ENCODE measurements at regions not wholly inside any gene's neighbourhood (a gene's known extent, or its start where the extent isn't known, plus 50 kb on each side); places are given as distances from the start of the nearest gene placed in this dataset.

DNA sequence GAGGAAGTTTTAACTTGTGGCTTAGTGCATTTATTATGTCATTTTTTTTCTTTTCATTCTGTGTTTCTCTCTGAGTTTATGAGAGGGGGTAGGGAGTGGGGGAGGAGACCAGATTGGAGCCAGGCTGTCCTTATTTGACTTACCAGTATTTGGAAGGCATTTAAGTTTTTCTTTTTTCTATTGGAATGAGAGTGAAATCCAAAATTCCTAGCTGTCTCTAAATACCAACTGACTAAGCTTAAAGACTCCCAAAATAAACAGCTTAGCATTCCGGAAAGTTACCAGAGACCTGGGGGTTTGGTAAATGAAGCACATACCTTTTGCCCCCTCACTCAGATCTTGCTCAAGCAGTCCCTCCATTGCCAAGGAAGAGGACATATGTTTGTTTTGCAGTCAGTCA is 581.9 kb upstream of the BRINP1 start:
- H4K20me1 ChIP-seq (ENCODE audit: insufficient read depth, low read length), result no peaks in the 10 kb centered on the region
- no peaks in the 10 kb centered on the region for H3K9me2 ChIP-seq (ENCODE audit: low read depth, low read length)
- H2AFZ ChIP-seq (ENCODE audit: low read length), result no peak overlapping the region
- no peaks in the 10 kb centered on the region for H3K79me2 ChIP-seq (ENCODE audit: insufficient read depth, low read length)
- no peaks in the 10 kb centered on the region for H3K36me3 ChIP-seq (ENCODE audit: insufficient read depth, low read length)
- H3K4me3 ChIP-seq (ENCODE audit: low read depth, low read length, poor library complexity, severe bottlenecking), result no peak overlapping the region
- H3K27ac ChIP-seq (ENCODE audit: low read depth, low read length, poor library complexity, severe bottlenecking), result no peak overlapping the region
- H3K4me2 ChIP-seq (ENCODE audit: low read length), result no peak overlapping the region
- H3K9ac ChIP-seq (ENCODE audit: low read length), result no peak overlapping the region
- TF ChIP-seq, protein P1, sequence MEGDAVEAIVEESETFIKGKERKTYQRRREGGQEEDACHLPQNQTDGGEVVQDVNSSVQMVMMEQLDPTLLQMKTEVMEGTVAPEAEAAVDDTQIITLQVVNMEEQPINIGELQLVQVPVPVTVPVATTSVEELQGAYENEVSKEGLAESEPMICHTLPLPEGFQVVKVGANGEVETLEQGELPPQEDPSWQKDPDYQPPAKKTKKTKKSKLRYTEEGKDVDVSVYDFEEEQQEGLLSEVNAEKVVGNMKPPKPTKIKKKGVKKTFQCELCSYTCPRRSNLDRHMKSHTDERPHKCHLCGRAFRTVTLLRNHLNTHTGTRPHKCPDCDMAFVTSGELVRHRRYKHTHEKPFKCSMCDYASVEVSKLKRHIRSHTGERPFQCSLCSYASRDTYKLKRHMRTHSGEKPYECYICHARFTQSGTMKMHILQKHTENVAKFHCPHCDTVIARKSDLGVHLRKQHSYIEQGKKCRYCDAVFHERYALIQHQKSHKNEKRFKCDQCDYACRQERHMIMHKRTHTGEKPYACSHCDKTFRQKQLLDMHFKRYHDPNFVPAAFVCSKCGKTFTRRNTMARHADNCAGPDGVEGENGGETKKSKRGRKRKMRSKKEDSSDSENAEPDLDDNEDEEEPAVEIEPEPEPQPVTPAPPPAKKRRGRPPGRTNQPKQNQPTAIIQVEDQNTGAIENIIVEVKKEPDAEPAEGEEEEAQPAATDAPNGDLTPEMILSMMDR (IDR thresholded peaks at IDR 0.05; ENCODE audit: low read length), result no peak
- TF ChIP-seq EZH2 (IDR thresholded peaks at IDR 0.05; ENCODE audit: borderline replicate concordance, low read length), result no peak
- H3K9me3 ChIP-seq (ENCODE audit: low read length), result no peaks in the 10 kb centered on the region
- no peaks in the 10 kb centered on the region for H3K27me3 ChIP-seq (ENCODE audit: insufficient read depth, low read length)
- no peaks in the 10 kb centered on the region for H3K4me1 ChIP-seq (ENCODE audit: insufficient read depth, low read length, severe bottlenecking)
- H3F3A ChIP-seq (ENCODE audit: insufficient read depth, low read length), result no peaks in the 10 kb centered on the region

DNA sequence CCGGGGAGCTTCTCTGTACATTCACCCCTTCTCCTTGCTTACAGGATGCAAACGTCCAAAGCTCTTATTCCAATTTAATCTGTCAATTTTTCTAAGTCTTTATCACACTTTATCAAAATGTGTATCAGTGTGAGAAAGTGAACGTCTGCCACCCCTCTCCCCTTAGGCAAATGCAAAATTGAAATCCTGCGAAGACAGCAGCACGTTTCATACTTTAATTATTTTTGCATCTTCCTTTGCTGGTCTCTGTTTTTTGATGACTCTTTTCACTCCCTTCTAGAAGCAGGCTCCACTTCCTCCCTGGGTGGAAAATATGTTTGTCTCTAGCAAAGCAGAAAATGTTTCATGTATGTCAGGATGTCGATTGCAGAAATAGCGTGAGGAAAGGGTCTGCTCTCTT is 576.5 kb upstream of the BRINP1 start:
- Histone ChIP-seq H3K27ac (ENCODE audit: low read depth, low read length, poor library complexity, severe bottlenecking) (no peak overlapping the region), H3K9ac (ENCODE audit: low read length) (no peak overlapping the region), H3F3A (ENCODE audit: insufficient read depth, low read length) (no peaks in the 10 kb centered on the region), H3K4me2 (ENCODE audit: low read length) (no peak overlapping the region), H2AFZ (ENCODE audit: low read length) (no peak overlapping the region), H4K20me1 (ENCODE audit: insufficient read depth, low read length) (no peaks in the 10 kb centered on the region), H3K27me3 (ENCODE audit: insufficient read depth, low read length) (no peaks in the 10 kb centered on the region), H3K36me3 (ENCODE audit: insufficient read depth, low read length) (no peaks in the 10 kb centered on the region), H3K79me2 (ENCODE audit: insufficient read depth, low read length) (no peaks in the 10 kb centered on the region), H3K9me3 (ENCODE audit: low read length) (no peaks in the 10 kb centered on the region), H3K9me2 (ENCODE audit: low read depth, low read length) (no peaks in the 10 kb centered on the region), H3K4me1 (ENCODE audit: insufficient read depth, low read length, severe bottlenecking) (no peaks in the 10 kb centered on the region), H3K4me3 (ENCODE audit: low read depth, low read length, poor library complexity, severe bottlenecking) (no peak overlapping the region)
- TF ChIP-seq, protein P1 (IDR thresholded peaks at IDR 0.05; ENCODE audit: low read length), result no peak
- TF ChIP-seq EZH2 (IDR thresholded peaks at IDR 0.05; ENCODE audit: borderline replicate concordance, low read length), result no peak

DNA sequence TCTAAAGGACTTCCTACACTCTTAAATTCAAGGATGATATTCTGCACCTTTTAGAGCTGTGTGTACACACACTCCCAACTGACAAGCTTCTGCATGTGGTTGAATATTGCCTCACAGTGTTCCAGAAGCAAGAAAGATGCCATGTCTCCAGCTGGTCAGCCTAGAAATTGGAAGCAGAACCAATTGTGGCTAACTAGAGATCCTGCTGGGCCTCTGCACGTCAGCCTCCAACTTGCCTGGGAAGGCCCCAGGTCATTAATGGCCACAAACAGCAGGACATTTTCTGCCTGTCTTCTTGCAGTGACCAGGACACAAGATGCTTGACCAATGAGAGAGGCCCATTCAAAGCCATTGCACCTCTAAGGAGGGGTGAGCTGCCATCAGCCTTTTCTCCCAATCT is 571.9 kb upstream of the BRINP1 start:
- TF ChIP-seq, protein P1 (IDR thresholded peaks at IDR 0.05; ENCODE audit: low read length), result no peak
- TF ChIP-seq EZH2 (IDR thresholded peaks at IDR 0.05; ENCODE audit: borderline replicate concordance, low read length), result no peak
- H3K9me3 ChIP-seq (ENCODE audit: low read length), result no peaks in the 10 kb centered on the region
- H3K27me3 ChIP-seq (ENCODE audit: insufficient read depth, low read length), result no peaks in the 10 kb centered on the region
- H2AFZ ChIP-seq (ENCODE audit: low read length), result no peak overlapping the region
- no peaks in the 10 kb centered on the region for H3F3A ChIP-seq (ENCODE audit: insufficient read depth, low read length)
- H3K4me3 ChIP-seq (ENCODE audit: low read depth, low read length, poor library complexity, severe bottlenecking), result no peak overlapping the region
- no peaks in the 10 kb centered on the region for H3K9me2 ChIP-seq (ENCODE audit: low read depth, low read length)
- H3K79me2 ChIP-seq (ENCODE audit: insufficient read depth, low read length), result no peaks in the 10 kb centered on the region
- H3K36me3 ChIP-seq (ENCODE audit: insufficient read depth, low read length), result no peaks in the 10 kb centered on the region
- no peak overlapping the region for H3K27ac ChIP-seq (ENCODE audit: low read depth, low read length, poor library complexity, severe bottlenecking)
- no peak overlapping the region for H3K4me2 ChIP-seq (ENCODE audit: low read length)
- H3K4me1 ChIP-seq (ENCODE audit: insufficient read depth, low read length, severe bottlenecking), result no peaks in the 10 kb centered on the region
- H4K20me1 ChIP-seq (ENCODE audit: insufficient read depth, low read length), result no peaks in the 10 kb centered on the region
- no peak overlapping the region for H3K9ac ChIP-seq (ENCODE audit: low read length)

Data from OCI-LY1 (cell line).